Fibroblast of pulmonary artery (primary cell): ENCODE measurements at regions not wholly inside any gene's neighbourhood (a gene's known extent, or its start where the extent isn't known, plus 50 kb on each side); places are given as distances from the start of the nearest gene placed in this dataset.
"Not testable (repeated sequence)": the region's sequence is repeated elsewhere in the genome, so short reads cannot be mapped to it uniquely, and the experiment has no call there.

Experiments used
- DNase-seq: peaks from one replicate; pipeline ENCODE4 v3.0.0-alpha.2; 2010; ENCODE audit warnings: low read depth
- H3K4me3 ChIP-seq: replicated peaks from 2 replicates; pipeline ENCODE4 v1.5.1; 2011; ENCODE audit warnings: low read depth, mild to moderate bottlenecking, control low read depth, low read length, moderate library complexity
- CTCF ChIP-seq: IDR thresholded peaks from 2 replicates; pipeline ENCODE4 v1.5.1; 2011; ENCODE audit warnings: mild to moderate bottlenecking, control low read depth, low read length, inconsistent platforms; ENCODE audit errors: missing control alignments

GRCh38 chr14:56004786-56005185, 113.4 kb upstream of the PELI2 start:
- DNase-seq = peak; percentile 74
- H3K4me3 ChIP-seq = peak overlapping the region; percentile 20
- TF ChIP-seq CTCF = no peak

- H3K4me3 ChIP-seq = peak overlapping the region; percentile 20
- TF ChIP-seq CTCF = no peak
- peak; percentile 91 for DNase-seq
Observed at GRCh38 chr14:56005191-56006053, 112.8 kb upstream of the PELI2 start.

GRCh38 chr14:56007491-56007890, 110.7 kb upstream of the PELI2 start:
- DNase-seq, H3K4me3 ChIP-seq: not testable (repeated sequence)

GRCh38 chr14:56008150-56008549, 110.1 kb upstream of the PELI2 start:
- no peak overlapping the region for H3K4me3 ChIP-seq
- DNase-seq = no peak
- TF ChIP-seq CTCF = no peak

GRCh38 chr14:56008661-56009060, 109.5 kb upstream of the PELI2 start:
- not testable (repeated sequence) for H3K4me3 ChIP-seq, DNase-seq

GRCh38 chr14:56023661-56024081, 94.5 kb upstream of the PELI2 start:
- TF ChIP-seq CTCF = no peak
- DNase-seq = no peak
- H3K4me3 ChIP-seq = no peak overlapping the region

- no peak overlapping the region for H3K4me3 ChIP-seq
- no peak for TF ChIP-seq CTCF
- no peak for DNase-seq
Observed at GRCh38 chr14:56025191-56025590, 93.0 kb upstream of the PELI2 start.

- no peak for DNase-seq
- no peak for TF ChIP-seq CTCF
Observed at GRCh38 chr14:56026506-56026905, 91.7 kb upstream of the PELI2 start.

More at GRCh38 chr14:56026506-56026905, 91.7 kb upstream of the PELI2 start:
- H3K4me3 ChIP-seq = no peak overlapping the region
